ENCODE measurements at regions not wholly inside any gene's neighbourhood (a gene's known extent, or its start where the extent isn't known, plus 50 kb on each side); places are given as distances from the start of the nearest gene placed in this dataset.
"Not testable (repeated sequence)": the region's sequence is repeated elsewhere in the genome, so short reads cannot be mapped to it uniquely, and the experiment has no call there.

GRCh38 chr12:131333621-131334440 is 377.1 kb upstream of the SFSWAP start:
- no peak overlapping the region for H3K4me3 ChIP-seq
- H3K4me1 ChIP-seq = no peaks in the 10 kb centered on the region
- WGBS, 3 donors = 78 to 83% (median 81%) methylated on average over 15 of the region's 15 CpGs
- no peak for TF ChIP-seq CTCF (IDR thresholded peaks at IDR 0.05)
- H3K27ac ChIP-seq = no peak overlapping the region
- no peaks in the 10 kb centered on the region for H3K36me3 ChIP-seq (ENCODE audit: insufficient read depth in 1 of 2, low read depth in 1 of 2)
- H3K9me3 ChIP-seq = no peaks in the 10 kb centered on the region
- ATAC-seq (no peak), DNase-seq (no peak)
- intact Hi-C loops (cut with DNase I) = no loop called here
- H3K27me3 ChIP-seq (ENCODE audit: insufficient read depth in 3 of 3, low read length in 2 of 3) = no peaks in the 10 kb centered on the region

- no peak overlapping the region for H3K27ac ChIP-seq
- WGBS, 3 donors = 44 to 65% (median 58%) methylated on average over 4 of the region's 4 CpGs
- no peak overlapping the region for H3K4me3 ChIP-seq
- no peak for ATAC-seq
- no peaks in the 10 kb centered on the region for H3K27me3 ChIP-seq (ENCODE audit: insufficient read depth in 3 of 3, low read length in 2 of 3)
- no peaks in the 10 kb centered on the region for H3K9me3 ChIP-seq
- TF ChIP-seq CTCF (IDR thresholded peaks at IDR 0.05) = no peak
- no peak for DNase-seq
- intact Hi-C loops (cut with DNase I) = no loop called here
- H3K4me1 ChIP-seq = no peaks in the 10 kb centered on the region
- no peaks in the 10 kb centered on the region for H3K36me3 ChIP-seq (ENCODE audit: insufficient read depth in 1 of 2, low read depth in 1 of 2)
Measured at GRCh38 chr12:131334835-131335234, 376.1 kb upstream of the SFSWAP start.

DNA sequence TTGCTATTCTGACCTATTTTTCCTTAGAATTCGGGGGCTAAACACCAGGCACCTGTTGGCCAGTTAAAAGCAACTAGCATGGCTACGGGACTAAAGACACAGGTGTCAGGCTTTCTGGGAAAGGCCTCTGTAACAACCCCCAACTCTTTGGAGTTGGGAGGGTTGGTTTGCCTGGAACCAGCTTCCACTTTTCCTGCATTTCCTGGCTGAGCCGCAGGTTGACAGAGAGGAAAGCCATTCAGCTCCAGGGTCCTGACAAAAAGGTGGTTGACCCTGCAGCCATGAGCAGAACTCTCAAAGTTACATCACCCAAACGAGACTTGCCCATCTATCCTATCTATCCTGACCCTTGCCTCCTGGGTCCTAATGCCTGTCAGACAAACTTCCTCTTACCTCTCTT is 375.4 kb upstream of the SFSWAP start:
- Histone ChIP-seq H3K4me3 (no peak overlapping the region), H3K9me3 (no peaks in the 10 kb centered on the region), H3K4me1 (no peaks in the 10 kb centered on the region), H3K36me3 (ENCODE audit: insufficient read depth in 1 of 2, low read depth in 1 of 2) (no peaks in the 10 kb centered on the region), H3K27me3 (ENCODE audit: insufficient read depth in 3 of 3, low read length in 2 of 3) (no peaks in the 10 kb centered on the region), H3K27ac (no peak overlapping the region)
- intact Hi-C loops (cut with DNase I) = no loop called here
- WGBS, 3 donors = 47% methylated on average over 4 of the region's 4 CpGs
- TF ChIP-seq CTCF (IDR thresholded peaks at IDR 0.05) = no peak
- no peak for ATAC-seq
- no peak for DNase-seq

GRCh38 chr12:131337861-131338260 is 373.0 kb upstream of the SFSWAP start:
- H3K9me3 ChIP-seq; DNase-seq; H3K27me3 ChIP-seq (ENCODE audit: insufficient read depth in 3 of 3, low read length in 2 of 3); intact Hi-C loops (cut with DNase I); H3K4me1 ChIP-seq; H3K36me3 ChIP-seq (ENCODE audit: insufficient read depth in 1 of 2, low read depth in 1 of 2); ATAC-seq; H3K27ac ChIP-seq; H3K4me3 ChIP-seq: not testable (repeated sequence)
- WGBS, 3 donors = 52 to 66% (median 59%) methylated on average over 3 of the region's 3 CpGs

DNA sequence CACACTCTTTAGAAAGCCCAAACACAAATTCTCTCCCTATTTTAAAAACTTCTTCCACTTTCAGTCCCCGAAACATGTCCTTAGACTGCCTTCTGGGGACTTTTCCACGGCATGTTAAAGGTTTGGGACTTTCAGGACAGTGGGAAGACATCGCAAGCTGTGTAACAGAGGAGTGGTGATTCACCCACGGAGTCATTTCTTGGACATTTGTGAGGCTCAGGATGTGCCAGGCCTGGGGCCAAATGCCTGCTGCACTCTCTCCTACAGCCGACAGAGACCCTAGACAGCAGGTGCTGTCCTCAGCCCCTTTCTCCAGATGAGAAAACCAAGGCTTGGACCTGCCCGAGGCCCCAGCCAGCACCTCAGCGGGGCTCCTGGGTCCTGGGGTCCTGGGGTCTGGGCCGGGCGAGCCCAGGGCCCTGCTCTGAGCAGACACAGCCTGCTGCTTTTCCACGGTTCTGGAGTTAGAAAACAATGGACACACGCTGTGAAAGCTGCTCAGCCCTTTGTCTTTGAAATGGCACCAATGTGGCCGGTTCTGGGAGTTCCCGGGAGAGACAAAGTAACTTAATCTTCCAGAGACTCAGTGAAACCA is 370.2 kb upstream of the SFSWAP start:
- Histone ChIP-seq H3K36me3 (ENCODE audit: insufficient read depth in 1 of 2, low read depth in 1 of 2) (no peaks in the 10 kb centered on the region), H3K4me3 (no peak overlapping the region), H3K4me1 (no peaks in the 10 kb centered on the region), H3K9me3 (no peaks in the 10 kb centered on the region), H3K27me3 (ENCODE audit: insufficient read depth in 3 of 3, low read length in 2 of 3) (no peaks in the 10 kb centered on the region), H3K27ac (no peak overlapping the region)
- no peak for TF ChIP-seq CTCF (IDR thresholded peaks at IDR 0.05)
- intact Hi-C loops (cut with DNase I) = no loop called here
- no peak for DNase-seq
- ATAC-seq = no peak
- 29 to 47% (median 37%) methylated on average over 13 of the region's 13 CpGs for WGBS, 3 donors

- not testable (repeated sequence) for ATAC-seq
Measured at GRCh38 chr12:131341608-131342007, 369.3 kb upstream of the SFSWAP start.

DNA sequence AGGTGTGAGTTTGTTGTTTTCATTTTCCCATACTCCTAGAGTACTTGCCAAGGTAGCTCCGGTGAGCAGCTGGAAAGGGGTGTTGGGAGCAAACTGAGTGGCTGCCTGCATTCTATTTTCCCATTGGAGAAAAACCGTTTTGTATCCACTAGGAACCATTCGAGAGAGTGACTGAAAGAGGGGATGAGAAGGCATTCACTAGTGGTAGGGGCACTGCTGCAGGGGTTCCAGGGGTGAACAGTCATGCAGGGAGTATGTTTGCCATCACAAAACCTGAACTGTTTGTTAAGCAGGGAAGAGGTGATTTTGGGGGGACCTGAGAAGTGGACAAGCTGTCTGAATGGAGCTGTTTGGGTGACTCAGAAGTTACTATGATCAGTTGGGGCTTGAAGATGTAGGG is 367.5 kb upstream of the SFSWAP start:
- H3K27me3 ChIP-seq (ENCODE audit: insufficient read depth in 3 of 3, low read length in 2 of 3); DNase-seq; H3K4me3 ChIP-seq; H3K27ac ChIP-seq; intact Hi-C loops (cut with DNase I); H3K36me3 ChIP-seq (ENCODE audit: insufficient read depth in 1 of 2, low read depth in 1 of 2); ATAC-seq; H3K4me1 ChIP-seq; H3K9me3 ChIP-seq: not testable (repeated sequence)
- WGBS, 3 donors = 74 to 78% (median 77%) methylated on average over 3 of the region's 3 CpGs

More at GRCh38 chr12:131341608-131342007, 369.3 kb upstream of the SFSWAP start:
- H3K4me1 ChIP-seq; intact Hi-C loops (cut with DNase I); DNase-seq; H3K27ac ChIP-seq; H3K4me3 ChIP-seq; H3K9me3 ChIP-seq; H3K27me3 ChIP-seq (ENCODE audit: insufficient read depth in 3 of 3, low read length in 2 of 3); H3K36me3 ChIP-seq (ENCODE audit: insufficient read depth in 1 of 2, low read depth in 1 of 2): not testable (repeated sequence)
- 48 to 67% (median 54%) methylated on average over 3 to 6 of the region's 6 CpGs for WGBS, 3 donors

Data from psoas muscle (tissue), 7 donors.